ENCODE measurements at regions not wholly inside any gene's neighbourhood (a gene's known extent, or its start where the extent isn't known, plus 50 kb on each side); places are given as distances from the start of the nearest gene placed in this dataset.

DNA sequence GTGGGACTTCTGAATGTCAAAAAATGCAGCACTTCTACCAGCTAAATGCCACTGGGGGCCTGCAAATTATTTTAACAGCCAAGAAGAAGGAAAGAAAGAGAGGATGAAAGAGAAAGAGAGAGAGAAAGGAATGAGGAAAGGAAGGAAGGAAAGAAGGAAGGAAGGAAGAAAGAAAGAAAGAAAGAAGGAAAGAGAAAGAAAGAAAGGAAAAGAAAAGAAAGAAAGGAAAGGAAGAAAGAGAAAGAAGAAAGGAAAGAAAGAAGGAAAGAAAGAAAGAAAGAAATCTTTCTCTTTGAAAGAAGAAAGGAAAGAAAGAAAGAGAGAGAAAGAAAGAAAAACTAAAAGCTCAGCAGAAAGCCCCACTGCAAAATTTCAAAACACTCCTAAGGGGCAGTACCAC, 69.2 kb upstream of the SV2C start:
- TF ChIP-seq, protein P1, sequence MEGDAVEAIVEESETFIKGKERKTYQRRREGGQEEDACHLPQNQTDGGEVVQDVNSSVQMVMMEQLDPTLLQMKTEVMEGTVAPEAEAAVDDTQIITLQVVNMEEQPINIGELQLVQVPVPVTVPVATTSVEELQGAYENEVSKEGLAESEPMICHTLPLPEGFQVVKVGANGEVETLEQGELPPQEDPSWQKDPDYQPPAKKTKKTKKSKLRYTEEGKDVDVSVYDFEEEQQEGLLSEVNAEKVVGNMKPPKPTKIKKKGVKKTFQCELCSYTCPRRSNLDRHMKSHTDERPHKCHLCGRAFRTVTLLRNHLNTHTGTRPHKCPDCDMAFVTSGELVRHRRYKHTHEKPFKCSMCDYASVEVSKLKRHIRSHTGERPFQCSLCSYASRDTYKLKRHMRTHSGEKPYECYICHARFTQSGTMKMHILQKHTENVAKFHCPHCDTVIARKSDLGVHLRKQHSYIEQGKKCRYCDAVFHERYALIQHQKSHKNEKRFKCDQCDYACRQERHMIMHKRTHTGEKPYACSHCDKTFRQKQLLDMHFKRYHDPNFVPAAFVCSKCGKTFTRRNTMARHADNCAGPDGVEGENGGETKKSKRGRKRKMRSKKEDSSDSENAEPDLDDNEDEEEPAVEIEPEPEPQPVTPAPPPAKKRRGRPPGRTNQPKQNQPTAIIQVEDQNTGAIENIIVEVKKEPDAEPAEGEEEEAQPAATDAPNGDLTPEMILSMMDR (IDR thresholded peaks at IDR 0.05; ENCODE audit: low read depth, low read length, missing control alignments): no peak
- H3K4me3 ChIP-seq (ENCODE audit: low read depth, low read length): no peak overlapping the region
- no peak for DNase-seq (ENCODE audit: low read depth)

DNA sequence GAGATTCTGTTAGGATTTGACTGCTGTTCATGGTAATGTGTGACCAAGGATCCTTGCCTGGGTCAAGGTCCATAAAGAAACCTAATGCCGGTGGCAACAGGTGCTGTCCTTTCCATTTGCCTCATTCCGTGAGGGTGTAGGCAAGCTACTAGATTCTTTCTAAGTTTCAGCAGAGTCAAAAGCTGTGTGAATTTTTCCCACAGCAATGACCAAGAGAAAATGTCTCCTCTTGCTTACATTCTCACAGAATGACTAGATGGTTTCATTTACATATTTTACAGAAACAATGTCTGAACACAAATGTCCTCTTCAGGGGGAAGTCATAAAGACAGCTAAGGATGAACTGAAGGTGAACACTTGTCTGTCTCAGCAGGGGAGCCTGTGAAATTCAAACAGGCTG, 75.3 kb upstream of the SV2C start:
- DNase-seq (ENCODE audit: low read depth): no peak
- no peak overlapping the region for H3K4me3 ChIP-seq (ENCODE audit: low read depth, low read length)
- TF ChIP-seq, protein P1 (IDR thresholded peaks at IDR 0.05; ENCODE audit: low read depth, low read length, missing control alignments): no peak

DNA sequence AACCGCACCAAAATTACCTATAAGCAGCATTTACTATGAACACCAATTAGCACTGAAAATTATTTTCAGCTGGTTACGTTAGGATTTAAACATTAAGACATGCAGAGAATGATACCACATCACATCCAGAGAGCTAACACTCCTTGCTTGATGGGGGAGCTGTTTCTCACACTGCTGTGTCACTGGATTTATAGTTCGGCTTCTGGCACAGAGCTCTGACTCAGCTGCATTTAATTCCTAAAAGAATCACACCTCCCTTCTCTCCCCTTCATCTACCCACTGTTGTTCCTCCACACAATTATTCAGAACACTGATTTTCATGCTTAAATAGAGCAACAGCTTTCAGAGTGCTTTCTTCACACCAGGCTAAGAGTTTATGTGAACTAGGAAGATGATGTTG, 82.6 kb upstream of the SV2C start:
- DNase-seq (ENCODE audit: low read depth): no peak
- H3K4me3 ChIP-seq (ENCODE audit: low read depth, low read length): no peak overlapping the region
- TF ChIP-seq, protein P1 (IDR thresholded peaks at IDR 0.05; ENCODE audit: low read depth, low read length, missing control alignments): no peak

DNA sequence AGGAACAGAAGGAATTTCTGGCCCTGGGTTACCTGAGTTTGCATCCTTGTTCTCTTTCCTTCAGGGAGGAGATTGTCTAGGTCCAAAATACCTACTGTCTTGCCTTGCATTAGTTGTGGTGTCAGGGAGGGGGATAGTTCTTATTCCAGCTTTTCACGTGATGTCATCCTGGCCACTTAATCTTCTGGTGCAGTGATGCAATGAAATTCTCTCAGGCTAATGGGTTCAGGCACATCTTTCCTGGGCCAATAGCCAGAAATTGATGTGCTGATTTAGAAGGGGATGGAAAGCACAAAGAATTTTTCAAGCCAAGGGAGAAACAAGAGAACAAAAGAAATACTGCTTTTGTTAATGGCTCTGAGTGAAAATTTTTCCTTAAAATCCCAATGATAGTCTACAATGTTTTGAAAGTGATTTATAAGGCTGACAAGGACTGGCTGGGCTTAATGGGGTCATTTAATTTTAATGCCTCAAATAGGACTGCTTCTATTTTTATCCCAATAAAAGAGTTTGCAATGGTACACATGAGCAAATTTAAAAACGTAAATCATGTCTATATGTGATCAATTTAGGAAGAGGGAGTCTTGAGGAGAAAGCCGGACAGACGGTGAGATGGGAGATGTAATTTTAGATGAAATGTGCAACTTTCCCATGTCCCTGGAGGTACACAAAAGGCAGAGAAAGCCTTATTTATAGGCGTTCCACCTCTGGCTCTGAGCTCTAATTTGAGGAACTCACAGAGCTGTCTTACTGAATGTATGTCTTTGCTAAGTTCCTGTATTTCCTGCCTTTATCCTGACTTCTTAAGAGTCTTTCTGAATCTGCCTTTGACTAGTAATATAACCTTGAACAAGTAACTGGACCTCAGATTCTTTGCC, 89.3 kb upstream of the SV2C start:
- H3K4me3 ChIP-seq (ENCODE audit: low read depth, low read length): no peak overlapping the region
- DNase-seq (ENCODE audit: low read depth): no peak
- TF ChIP-seq, protein P1 (IDR thresholded peaks at IDR 0.05; ENCODE audit: low read depth, low read length, missing control alignments): no peak

DNA sequence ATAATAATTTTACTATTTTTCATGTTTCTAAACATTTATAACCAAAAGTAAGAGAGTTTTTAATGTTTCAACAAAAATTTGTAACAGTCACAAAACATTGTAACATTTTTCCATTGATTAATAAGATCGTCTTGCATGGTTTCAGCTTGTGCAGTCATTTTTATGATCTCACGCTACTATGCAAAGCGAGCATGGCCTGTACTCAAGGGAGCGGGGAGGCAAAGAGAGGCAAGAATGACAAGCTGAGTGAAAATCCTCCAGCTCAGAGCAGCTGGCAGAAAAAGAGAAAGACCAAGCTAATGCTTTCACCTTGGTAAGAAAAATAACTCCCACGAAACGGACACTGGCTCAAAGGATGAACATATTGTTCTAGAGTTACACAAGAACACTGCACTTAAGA, 90.0 kb upstream of the SV2C start:
- DNase-seq (ENCODE audit: low read depth): peak; percentile 19
- no peak overlapping the region for H3K4me3 ChIP-seq (ENCODE audit: low read depth, low read length)
- TF ChIP-seq, protein P1 (IDR thresholded peaks at IDR 0.05; ENCODE audit: low read depth, low read length, missing control alignments): no peak

DNA sequence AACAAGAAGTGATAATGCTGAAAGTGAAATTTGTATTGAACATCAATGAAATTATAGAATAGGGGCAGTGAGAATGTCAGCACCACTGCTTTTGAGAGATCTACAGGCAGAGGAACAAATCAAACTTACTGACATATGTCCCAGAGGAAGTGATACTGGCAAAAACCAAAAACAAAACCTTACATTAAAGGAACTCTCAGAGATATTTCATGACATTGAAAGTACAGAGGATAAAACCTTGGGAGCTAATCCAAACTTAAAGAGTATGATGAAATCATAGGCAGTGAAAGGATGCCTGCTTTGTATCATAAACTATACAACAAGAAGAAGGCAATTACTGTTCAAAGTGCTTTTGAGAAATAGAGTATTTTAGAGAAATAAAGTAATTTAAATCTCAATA, 90.4 kb upstream of the SV2C start:
- no peak overlapping the region for H3K4me3 ChIP-seq (ENCODE audit: low read depth, low read length)
- peak; percentile 13 for DNase-seq (ENCODE audit: low read depth)
- TF ChIP-seq, protein P1 (IDR thresholded peaks at IDR 0.05; ENCODE audit: low read depth, low read length, missing control alignments): no peak

DNA sequence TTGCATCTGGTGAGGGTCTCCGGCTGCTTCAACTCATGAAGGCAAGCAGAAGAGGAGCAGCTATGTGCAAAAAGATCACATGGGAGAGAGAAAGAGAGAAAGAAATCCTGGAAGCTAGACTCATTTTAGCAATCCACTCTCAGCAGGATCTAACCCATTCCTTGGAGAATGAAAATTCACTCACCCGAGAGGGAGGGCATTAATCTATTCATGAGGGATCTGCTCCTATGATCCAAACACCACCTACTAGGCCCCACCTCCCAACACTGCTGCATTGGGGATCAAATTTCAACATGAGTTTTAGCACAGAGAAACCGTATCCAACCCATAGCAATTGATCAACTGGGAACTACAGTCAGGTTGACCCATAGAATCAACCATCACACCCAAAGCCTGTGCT, 98.1 kb upstream of the SV2C start:
- no peak overlapping the region for H3K4me3 ChIP-seq (ENCODE audit: low read depth, low read length)
- no peak for DNase-seq (ENCODE audit: low read depth)
- TF ChIP-seq, protein P1 (IDR thresholded peaks at IDR 0.05; ENCODE audit: low read depth, low read length, missing control alignments): no peak
